Thyroid gland (tissue), 4 donors: ENCODE measurements at regions not wholly inside any gene's neighbourhood (a gene's known extent, or its start where the extent isn't known, plus 50 kb on each side); places are given as distances from the start of the nearest gene placed in this dataset.

Experiments
- CTCF ChIP-seq, 6 experiments: fragments of 200-600 bp in 3 of 6; fragments of 450-650 bp in 3 of 6; sonication (generic) in 3 of 6; IDR thresholded peaks; one replicate each; pipeline ENCODE4 v1.5.1; 2016 to 2019; ENCODE audit warnings: antibody characterized with exemption in 6 of 6, mild to moderate bottlenecking in 2 of 6, inconsistent platforms in 1 of 6, moderate library complexity in 1 of 6
- POLR2A ChIP-seq, 2 donors: fragments of 450-650 bp; IDR thresholded peaks; one replicate each; pipeline ENCODE4 v1.6.1; 2017; ENCODE audit warnings: antibody characterized with exemption in 2 of 2, mild to moderate bottlenecking in 2 of 2, moderate library complexity in 1 of 2

- TF ChIP-seq CTCF (IDR thresholded peaks at IDR 0.05) (no peak), POLR2A (IDR thresholded peaks at IDR 0.05) (no peak)
Observed at GRCh38 chr16:80285104-80285503, 255.7 kb upstream of the DYNLRB2 start.
